Stomach (tissue), 8 donors: ENCODE measurements at regions not wholly inside any gene's neighbourhood (a gene's known extent, or its start where the extent isn't known, plus 50 kb on each side); places are given as distances from the start of the nearest gene placed in this dataset.

Source experiments
- DNase-seq, 2 donors: peaks; one replicate each; pipeline versions ENCODE4 v3.0.0 to v3.0.0-alpha.2; 2013 to 2019
- H3K27ac ChIP-seq, 5 donors: fragments of 200-600 bp in 4 of 5; sonication (generic) in 4 of 5; one replicate each; pipeline ENCODE4 v1.5.1; 2013 to 2019; ENCODE audit warnings: mild to moderate bottlenecking in 1 of 5, moderate library complexity in 1 of 5
- H3K27me3 ChIP-seq, 3 donors: fragments of 200-600 bp; sonication (generic); one replicate each; pipeline ENCODE4 v1.5.1; 2017 to 2019; ENCODE audit warnings: mixed run types in 1 of 3
- H3K36me3 ChIP-seq, 4 donors: fragments of 200-600 bp; sonication (generic); 1 replicate in 3 of 4; 2 replicates in 1 of 4; pipeline ENCODE4 v1.5.1; 2016 to 2019
- H3K4me1 ChIP-seq, 4 donors: fragments of 200-600 bp; sonication (generic); one replicate each; pipeline ENCODE4 v1.5.1; 2016 to 2019
- H3K4me3 ChIP-seq, 4 donors: fragments of 200-600 bp; sonication (generic) in 3 of 4; one replicate each; pipeline ENCODE4 v1.5.1; 2016 to 2019; ENCODE audit warnings: mild to moderate bottlenecking in 1 of 4
- H3K9me3 ChIP-seq, 4 donors: fragments of 200-600 bp; sonication (generic); one replicate each; pipeline ENCODE4 v1.5.1; 2016 to 2019
- CTCF ChIP-seq, 7 experiments: fragments of 450-650 bp in 4 of 7; fragments of 200-600 bp in 3 of 7; sonication (generic) in 3 of 7; IDR thresholded peaks; one replicate each; pipeline ENCODE4 v1.5.1; 2016 to 2019; ENCODE audit warnings: antibody characterized with exemption in 7 of 7, control low read depth in 2 of 7, mild to moderate bottlenecking in 1 of 7
- EP300 ChIP-seq: sonication (generic); formaldehyde crosslinking; IDR thresholded peaks from one replicate; pipeline ENCODE4 v1.6.1; 2017; ENCODE audit warnings: antibody characterized with exemption
- POLR2A ChIP-seq, 4 donors: fragments of 450-650 bp; IDR thresholded peaks; one replicate each; pipeline ENCODE4 v1.6.1; 2016; ENCODE audit warnings: antibody characterized with exemption in 4 of 4, control low read depth in 2 of 4, mild to moderate bottlenecking in 1 of 4, moderate library complexity in 1 of 4
- POLR2AphosphoS5 ChIP-seq, 3 donors: sonication (generic); formaldehyde crosslinking; IDR thresholded peaks; one replicate each; pipeline ENCODE4 v1.6.1; 2016; ENCODE audit warnings: antibody characterized with exemption in 3 of 3
- WGBS, 5 donors: extraction: QIAGEN DNeasy Blood & Tissue Kit in 3 of 5; methylation state at CpG; one replicate each; pipeline versions ENCODE4 v1.1.5 to v1.1.7; 2013 to 2018; 5-methylcytosine and 5-hydroxymethylcytosine counted together
- intact Hi-C: fragments of 100-400 bp; cut with DNase I; formaldehyde crosslinking; loops from one replicate; pipeline ENCODE4 v1.15.1; 2023; ENCODE audit warnings: low total_unique reads
- donor health status: healthy with polysubstance abuse.
- donor health status: Bipolar disorder and iron deficiency.
- donor health status: healthy.

GRCh38 chr2:85959826-85960225 lies 71.0 kb upstream of the ST3GAL5 start:
- TF ChIP-seq POLR2AphosphoS5 (IDR thresholded peaks at IDR 0.05): no peak
- TF ChIP-seq POLR2A (IDR thresholded peaks at IDR 0.05): no peak
- TF ChIP-seq CTCF (IDR thresholded peaks at IDR 0.05): no peak
- TF ChIP-seq EP300: no peak
- DNase-seq: no peak
- Histone ChIP-seq H3K36me3 (no peaks in the 10 kb centered on the region), H3K4me1 (peaks cover 0 to 9% (median 7%) of the 10 kb centered on the region in 4 donors), H3K4me3 (no peak overlapping the region), H3K27me3 (no peaks in the 10 kb centered on the region), H3K9me3 (peaks cover 0 to 12% (median 4%) of the 10 kb centered on the region in 4 donors), H3K27ac (no peak overlapping the region)
- intact Hi-C loops: no loop called here
- 75 to 90% (median 84%) methylated on average over 2 of the region's 2 CpGs for WGBS, 5 donors

GRCh38 chr2:85959185-85959584 lies 70.4 kb upstream of the ST3GAL5 start:
- Histone ChIP-seq H3K36me3 (no peaks in the 10 kb centered on the region), H3K4me3 (no peak overlapping the region), H3K4me1 (peaks cover 5 to 16% (median 10%) of the 10 kb centered on the region in 4 donors), H3K27ac (no peak overlapping the region), H3K27me3 (no peaks in the 10 kb centered on the region), H3K9me3 (peaks cover 0 to 12% (median 4%) of the 10 kb centered on the region in 4 donors)
- no peak for DNase-seq
- intact Hi-C loops: no loop called here
- 58 to 73% (median 71%) methylated on average over 5 of the region's 5 CpGs for WGBS, 5 donors
- no peak for TF ChIP-seq CTCF (IDR thresholded peaks at IDR 0.05)
- TF ChIP-seq POLR2AphosphoS5 (IDR thresholded peaks at IDR 0.05): no peak
- TF ChIP-seq EP300: no peak
- no peak for TF ChIP-seq POLR2A (IDR thresholded peaks at IDR 0.05)

DNA sequence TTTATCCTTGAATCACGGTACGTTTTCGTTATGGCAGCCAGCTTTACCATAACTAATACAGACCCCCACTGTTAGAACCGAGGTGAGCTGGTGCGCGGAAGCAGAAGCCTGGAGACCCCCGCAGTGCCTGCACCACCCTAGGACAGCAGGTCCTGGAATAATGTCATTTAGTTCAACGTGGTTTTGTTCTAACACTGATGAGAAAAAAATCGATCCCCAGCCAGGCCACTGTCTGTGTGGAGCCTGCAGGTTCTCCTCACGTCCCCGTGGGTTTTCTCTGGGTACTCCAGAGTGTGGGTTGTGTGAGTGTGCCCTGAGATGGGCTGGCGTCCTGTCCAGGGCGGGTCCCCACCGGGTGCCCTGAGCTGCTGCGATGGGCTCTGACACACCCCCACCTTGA lies 69.9 kb upstream of the ST3GAL5 start:
- Histone ChIP-seq H3K9me3 (peaks cover 0 to 12% (median 4%) of the 10 kb centered on the region in 4 donors), H3K36me3 (no peaks in the 10 kb centered on the region), H3K27me3 (no peaks in the 10 kb centered on the region), H3K27ac (no peak overlapping the region), H3K4me1 (peaks cover 8 to 20% (median 13%) of the 10 kb centered on the region in 4 donors), H3K4me3 (no peak overlapping the region)
- no peak for DNase-seq
- intact Hi-C loops: no loop called here
- WGBS, 5 donors: 79 to 89% (median 84%) methylated on average over 15 of the region's 15 CpGs
- TF ChIP-seq EP300 (no peak), POLR2AphosphoS5 (IDR thresholded peaks at IDR 0.05) (no peak)

DNA sequence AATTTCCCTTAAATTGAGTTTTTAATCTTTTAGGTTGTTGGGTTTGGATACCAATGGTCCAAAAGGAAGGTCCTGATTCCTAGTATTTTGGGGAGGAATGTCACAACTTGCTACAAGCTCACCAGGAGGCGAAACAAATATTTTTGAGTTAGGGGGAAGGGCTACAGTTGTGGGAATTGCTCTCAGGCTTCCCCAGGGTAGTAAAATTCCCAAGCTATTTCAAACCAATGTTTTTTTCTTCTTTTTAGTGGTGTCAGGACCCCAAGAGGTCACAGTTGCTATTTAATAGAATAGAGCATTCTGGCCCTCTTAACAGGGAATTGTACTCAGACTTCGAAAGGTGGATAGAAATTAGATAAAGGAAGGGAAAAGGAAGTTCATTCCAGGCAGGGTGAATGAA lies 68.5 kb upstream of the ST3GAL5 start:
- H3K9me3 ChIP-seq: peaks cover 0 to 12% (median 4%) of the 10 kb centered on the region in 4 donors
- H3K4me3 ChIP-seq: no peak overlapping the region
- no peaks in the 10 kb centered on the region for H3K36me3 ChIP-seq
- TF ChIP-seq CTCF (IDR thresholded peaks at IDR 0.05): no peak
- no peak for TF ChIP-seq POLR2AphosphoS5 (IDR thresholded peaks at IDR 0.05)
- TF ChIP-seq EP300: no peak
- no peak for TF ChIP-seq POLR2A (IDR thresholded peaks at IDR 0.05)
- no peak overlapping the region for H3K27ac ChIP-seq
- H3K4me1 ChIP-seq: peaks cover 20 to 35% (median 24%) of the 10 kb centered on the region in 4 donors
- WGBS, 5 donors: 86 to 98% (median 95%) methylated on average over 2 of the region's 2 CpGs
- DNase-seq: no peak
- H3K27me3 ChIP-seq: no peaks in the 10 kb centered on the region
- intact Hi-C loops: no loop called here

DNA sequence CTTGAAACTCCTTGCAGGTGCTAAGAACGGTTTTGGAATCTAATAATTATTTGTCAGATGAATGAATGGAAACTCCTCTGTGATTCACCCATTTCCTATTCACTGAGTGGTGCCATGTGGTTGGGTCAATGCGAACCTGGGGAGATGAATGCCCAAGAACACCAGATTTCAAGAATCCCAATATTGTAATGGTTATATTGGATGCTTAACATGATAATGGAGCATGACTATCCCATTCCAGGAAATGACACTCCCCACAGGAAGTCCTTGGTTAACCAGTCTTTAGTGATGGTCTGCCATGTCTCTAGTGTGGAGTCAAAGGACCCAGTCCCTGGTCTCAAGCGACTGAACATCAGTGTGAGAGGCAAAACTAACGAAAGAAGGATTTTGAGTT lies 67.9 kb upstream of the ST3GAL5 start:
- DNase-seq: no peak
- 91 to 96% (median 94%) methylated on average over 4 of the region's 4 CpGs for WGBS, 5 donors
- intact Hi-C loops: no loop called here
- TF ChIP-seq EP300 (no peak), POLR2AphosphoS5 (IDR thresholded peaks at IDR 0.05) (no peak), POLR2A (IDR thresholded peaks at IDR 0.05) (no peak), CTCF (IDR thresholded peaks at IDR 0.05) (no peak)
- Histone ChIP-seq H3K9me3 (peaks cover 0 to 10% (median 4%) of the 10 kb centered on the region in 4 donors), H3K27ac (no peak overlapping the region), H3K4me3 (no peak overlapping the region), H3K27me3 (no peaks in the 10 kb centered on the region), H3K4me1 (peaks cover 20 to 40% (median 24%) of the 10 kb centered on the region in 4 donors), H3K36me3 (no peaks in the 10 kb centered on the region)
